MV-4-11 (cell line): ENCODE measurements at regions not wholly inside any gene's neighbourhood (a gene's known extent, or its start where the extent isn't known, plus 50 kb on each side); places are given as distances from the start of the nearest gene placed in this dataset.

ENCODE experiments used
- DNase-seq: peaks from one replicate; lab custom pipeline; 2025; lab: John Stamatoyannopoulos, UW

GRCh38 chr4:135921081-135921480, 1611.2 kb downstream of the PCDH18 start:
- no peak for DNase-seq

DNA sequence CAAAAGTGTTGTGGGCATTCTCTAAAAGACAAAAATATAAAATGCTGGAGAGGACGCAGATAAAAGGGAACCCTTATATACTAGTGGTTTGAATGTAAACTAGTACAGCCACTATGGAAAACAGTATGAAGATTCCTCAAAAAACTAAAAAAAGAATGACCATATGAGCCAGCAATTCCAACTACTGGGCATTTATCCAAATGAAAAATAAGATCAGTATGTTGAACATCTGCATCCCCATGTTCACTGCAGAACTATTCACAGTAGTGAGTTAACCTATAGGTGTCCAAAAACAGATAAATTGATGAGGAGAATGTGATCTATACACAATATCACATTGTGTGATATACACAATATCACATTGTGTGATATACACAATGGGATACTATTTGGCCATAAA, 1615.3 kb downstream of the PCDH18 start:
- no peak for DNase-seq

DNA sequence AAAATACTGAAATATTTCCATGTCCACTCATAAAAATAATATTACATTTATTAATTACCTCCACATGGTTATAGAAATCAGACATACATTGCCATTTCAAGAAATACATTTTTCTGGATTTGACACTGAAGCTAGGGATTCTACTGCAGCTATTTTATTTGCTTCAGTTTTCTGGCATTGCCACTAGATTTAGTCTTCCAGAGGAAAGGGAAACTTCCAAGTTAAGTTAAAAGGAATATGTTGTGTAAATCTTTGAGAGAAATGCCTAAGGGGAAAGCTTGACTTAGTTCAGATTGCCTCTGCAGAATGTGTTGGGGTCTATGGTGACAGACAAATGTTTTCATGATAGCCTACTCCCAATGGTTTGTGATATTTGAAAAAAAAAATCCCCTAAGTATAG, 1631.3 kb downstream of the PCDH18 start:
- no peak for DNase-seq

DNA sequence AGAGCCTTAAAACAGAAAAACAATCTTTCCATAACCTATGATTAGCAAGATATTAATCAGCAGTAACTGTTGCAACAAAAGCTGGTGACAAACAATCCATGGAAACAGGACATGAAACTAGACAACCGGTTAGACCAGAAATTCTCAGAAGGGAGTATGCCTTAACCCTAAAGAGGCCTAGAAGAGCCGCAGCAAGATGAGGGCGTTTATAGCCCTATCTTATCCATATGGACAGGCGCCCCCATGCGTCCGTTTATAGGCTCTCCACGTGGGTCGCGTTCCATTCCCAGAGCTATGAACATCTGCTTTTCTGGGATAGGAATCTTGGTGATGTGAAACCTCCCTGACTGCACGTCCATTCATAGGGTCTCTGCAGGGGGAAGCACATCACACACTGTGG, 1662.7 kb upstream of the PABPC4L start:
- peak; percentile 73 for DNase-seq

- DNase-seq, result no peak
These were observed 1639.2 kb upstream of the PABPC4L start for GRCh38 chr4:135840781-135841180.

DNA sequence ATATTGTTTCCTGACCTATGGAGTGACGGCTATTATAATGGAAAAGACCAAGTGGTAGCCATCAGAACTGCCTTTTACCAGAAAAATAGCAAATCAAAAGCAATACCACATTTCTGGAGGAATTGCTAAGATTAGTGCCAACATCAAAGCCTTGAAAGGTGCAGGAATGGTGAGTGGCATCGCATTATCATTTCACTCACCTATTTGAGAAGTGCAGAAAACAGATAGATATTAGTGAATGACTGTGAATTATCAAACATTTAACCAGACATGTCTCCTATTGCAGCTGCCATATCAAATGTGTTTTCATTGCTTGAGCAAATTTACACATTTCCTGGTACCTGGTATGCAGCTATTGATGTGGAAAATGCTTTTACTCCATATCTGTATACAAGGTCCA, 1638.1 kb upstream of the PABPC4L start:
- DNase-seq, result no peak

GRCh38 chr4:135838889-135839288, 1637.3 kb upstream of the PABPC4L start:
- DNase-seq, result peak; percentile 56

GRCh38 chr4:135834471-135834870, 1632.9 kb upstream of the PABPC4L start:
- no peak for DNase-seq

- no peak for DNase-seq
These were observed 1631.9 kb upstream of the PABPC4L start for GRCh38 chr4:135833529-135833928.

GRCh38 chr4:135824759-135825296, 1623.2 kb upstream of the PABPC4L start:
- DNase-seq, result no peak

DNA sequence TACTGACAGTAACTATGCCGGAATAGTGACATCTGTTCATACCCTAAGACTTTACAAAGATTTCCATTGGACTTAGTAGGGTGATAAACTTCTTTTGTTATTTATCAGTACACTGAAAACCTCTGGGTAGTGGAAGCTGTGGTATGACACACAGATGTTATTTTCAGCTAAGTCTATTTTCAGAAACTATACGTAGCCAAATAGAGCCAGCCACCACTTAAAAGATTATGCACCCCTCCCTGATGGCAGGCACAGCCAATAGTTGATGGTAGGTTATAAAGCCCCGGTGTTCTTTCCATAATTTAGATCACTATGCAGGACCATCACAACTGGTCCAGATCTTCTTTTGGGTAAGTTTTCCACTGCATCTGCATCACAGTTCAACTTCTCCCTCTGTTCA, 1603.2 kb upstream of the PABPC4L start:
- no peak for DNase-seq

GRCh38 chr4:135777361-135777760, 1575.8 kb upstream of the PABPC4L start:
- no peak for DNase-seq

- no peak for DNase-seq
These were observed 1574.3 kb upstream of the PABPC4L start for GRCh38 chr4:135775909-135776308.

DNA sequence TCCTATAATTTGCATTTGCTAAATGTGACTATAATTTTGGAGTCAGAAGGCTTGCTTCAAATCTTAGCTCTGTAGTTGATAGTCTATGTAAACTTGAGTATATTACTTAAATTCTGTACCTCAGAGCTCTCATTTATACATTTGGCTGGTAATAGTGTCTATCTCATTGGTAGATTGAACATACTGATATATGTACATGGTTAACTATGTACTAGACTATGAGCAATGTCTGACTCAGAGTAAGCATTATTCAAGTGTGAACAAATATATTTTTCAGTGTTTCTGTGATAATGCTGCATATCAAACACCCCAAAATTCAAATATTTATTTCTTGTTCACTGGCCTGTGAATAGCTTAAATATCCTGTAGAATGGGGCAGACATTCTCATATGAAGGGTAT, 1568.9 kb upstream of the PABPC4L start:
- DNase-seq, result no peak

DNA sequence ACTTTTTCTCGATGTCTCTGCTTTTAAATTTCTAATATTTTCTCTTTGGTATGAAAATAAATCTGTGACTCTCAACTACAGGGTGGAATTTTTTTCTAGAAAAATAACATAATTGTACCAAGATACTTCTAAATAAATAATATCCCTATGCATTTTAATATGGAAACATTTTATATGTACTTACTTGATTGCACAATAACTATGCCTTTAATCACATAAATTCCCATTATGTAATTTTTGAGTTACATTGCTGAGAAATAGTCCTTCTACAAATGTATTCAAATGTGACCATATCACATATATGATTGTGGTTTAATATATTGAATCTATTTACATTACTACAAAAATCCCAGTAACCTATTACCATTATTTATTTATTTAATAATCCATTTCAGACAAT, 1543.3 kb upstream of the PABPC4L start:
- DNase-seq, result no peak

DNA sequence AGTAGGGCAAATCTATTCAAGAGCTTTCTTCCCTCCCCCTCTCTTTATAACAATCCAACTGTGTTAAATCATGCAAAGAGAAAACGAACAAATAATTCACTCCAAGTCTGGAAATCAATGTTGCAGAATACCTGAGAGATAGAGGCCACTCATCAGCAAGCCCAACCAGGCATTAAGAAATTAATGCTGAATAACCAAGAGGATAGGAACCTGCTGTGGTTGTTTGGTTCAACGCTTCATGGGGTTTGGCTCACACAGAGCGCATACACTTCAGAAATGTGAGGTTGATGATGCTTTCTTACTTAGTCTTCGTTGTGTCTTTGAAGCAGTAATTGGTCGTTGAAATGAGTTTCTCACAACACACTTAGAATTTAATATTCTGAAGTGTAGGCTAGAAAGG, 1540.0 kb upstream of the PABPC4L start:
- DNase-seq, result no peak

- DNase-seq, result no peak
These were observed 1537.8 kb upstream of the PABPC4L start for GRCh38 chr4:135739354-135739753.

DNA sequence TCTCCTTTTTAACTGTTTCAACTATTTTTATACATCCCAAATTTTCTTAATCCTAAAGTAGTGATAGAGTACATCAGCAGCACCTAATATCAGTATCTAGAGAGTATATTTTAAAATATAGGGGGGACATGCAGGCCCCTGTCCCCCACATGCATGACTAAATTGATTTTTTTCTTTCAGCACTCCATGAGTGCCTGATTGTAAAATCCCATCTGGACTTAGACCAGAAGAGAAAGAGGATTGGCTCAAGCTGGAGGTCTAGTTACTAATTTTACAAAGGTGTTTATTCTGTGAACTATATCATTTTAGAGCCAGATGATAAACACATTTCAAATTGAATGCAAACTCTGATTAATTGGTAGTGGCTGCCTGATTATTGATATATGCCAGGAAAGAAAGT, 1533.9 kb upstream of the PABPC4L start:
- DNase-seq, result no peak

DNA sequence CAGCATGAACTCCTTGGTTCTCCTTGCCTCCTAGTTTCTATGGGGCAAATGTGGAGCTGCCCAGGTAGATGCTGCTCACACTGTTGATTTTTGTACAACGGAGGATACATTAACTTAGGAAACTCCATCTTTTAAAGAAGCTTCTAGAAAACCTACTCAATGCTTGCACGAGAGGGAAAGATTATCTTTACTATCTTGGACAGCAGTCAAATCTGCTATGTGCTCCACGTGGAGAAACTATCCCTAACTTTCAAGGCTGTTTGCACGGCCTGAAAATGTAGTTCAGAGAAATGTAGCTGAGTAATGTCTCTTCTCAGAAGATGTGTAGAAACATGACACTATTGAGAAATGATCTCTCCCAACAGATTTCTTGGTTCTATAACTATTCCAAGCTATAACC, 1530.9 kb upstream of the PABPC4L start:
- no peak for DNase-seq

DNA sequence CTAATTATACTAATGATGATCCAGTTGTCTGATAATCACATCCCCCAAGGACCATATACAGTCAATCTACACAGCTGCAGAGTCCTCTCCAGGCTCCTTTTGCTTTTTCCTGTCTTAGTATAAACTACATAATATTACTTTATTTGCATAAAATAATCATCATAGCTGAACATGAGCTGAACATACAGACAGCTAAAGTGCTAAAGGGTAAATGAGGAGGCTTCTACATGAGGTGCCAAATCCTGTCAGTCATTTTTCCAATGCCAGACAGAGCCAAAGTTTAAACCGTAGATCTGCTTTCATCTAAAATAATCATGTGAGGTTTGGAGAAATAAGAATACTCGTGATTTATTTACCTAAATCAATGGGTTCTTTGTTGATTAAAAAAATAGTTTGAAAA, 1530.1 kb upstream of the PABPC4L start:
- no peak for DNase-seq

DNA sequence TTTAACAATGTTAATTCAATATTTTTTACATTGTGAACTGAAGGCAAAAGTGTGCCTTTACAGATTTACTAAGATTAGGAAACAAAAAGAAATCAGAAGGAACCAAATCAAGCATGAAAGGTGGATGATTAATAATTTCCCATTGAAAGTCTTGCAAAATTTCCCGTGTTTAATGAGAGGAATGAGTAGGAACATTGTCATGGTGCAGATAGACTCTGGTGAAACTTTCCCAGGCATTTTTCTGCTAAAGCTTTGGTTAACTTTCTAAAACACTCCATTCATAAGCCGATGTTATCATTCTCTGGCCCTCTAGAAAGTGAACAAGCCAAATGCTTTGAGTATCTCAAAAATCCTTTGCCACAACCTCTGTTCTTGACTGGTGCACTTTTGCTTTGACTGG, 1522.8 kb upstream of the PABPC4L start:
- no peak for DNase-seq

DNA sequence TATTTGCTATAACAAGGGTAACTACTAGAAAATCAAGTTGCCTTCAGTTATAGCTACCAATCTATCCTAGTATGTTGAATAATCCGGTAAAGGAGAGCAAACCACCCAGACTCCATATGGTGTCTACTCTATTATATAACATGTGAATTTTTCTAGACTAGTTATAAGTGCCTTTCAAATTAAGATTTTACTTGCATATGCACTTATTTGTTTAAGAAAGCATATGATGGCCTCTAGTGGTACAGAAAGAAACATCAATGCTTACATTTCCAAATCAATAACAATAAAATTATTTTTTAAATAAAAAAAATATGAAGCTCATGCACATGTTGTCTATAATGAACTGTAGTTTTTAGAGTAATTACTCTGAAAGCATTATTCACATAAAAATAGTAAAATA, 1516.4 kb upstream of the PABPC4L start:
- DNase-seq, result no peak

GRCh38 chr4:135705343-135705742, 1503.8 kb upstream of the PABPC4L start:
- DNase-seq, result no peak

DNA sequence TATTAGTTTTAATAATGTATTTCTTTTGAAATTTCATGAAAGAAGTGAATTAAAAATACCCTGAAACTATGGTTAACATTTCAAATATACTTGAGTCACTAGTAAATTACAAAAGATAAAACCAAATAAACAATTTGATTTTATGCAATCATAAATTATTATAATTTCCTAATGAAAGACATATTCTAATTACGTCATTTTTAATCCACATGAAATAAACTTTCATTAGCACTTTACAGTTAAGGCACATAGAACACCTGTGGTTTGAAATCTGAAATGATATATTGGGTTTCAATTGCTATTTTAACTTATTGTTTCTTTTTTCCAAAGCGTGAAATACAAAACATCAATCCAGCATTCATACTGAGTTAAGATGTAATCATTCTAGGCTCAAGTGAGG, 1492.5 kb upstream of the PABPC4L start:
- no peak for DNase-seq

DNA sequence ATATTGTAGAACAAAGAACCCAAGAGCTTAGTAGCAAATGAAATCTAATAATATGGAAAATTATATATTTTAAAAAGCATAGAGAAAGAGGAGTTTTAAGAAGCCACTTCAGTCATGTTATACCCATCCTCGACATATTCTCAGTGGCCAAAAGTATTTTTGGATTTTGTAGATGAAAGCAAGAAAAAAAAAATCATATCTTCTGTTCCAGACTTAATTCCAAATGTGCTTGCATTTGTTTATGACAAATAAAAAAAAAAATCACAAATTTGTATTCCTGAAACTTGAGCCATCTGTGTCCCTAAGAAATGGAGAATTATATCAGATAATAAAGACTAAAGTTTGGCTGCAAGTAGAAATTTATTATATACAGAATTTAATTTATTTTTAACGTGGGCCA, 1482.4 kb upstream of the PABPC4L start:
- DNase-seq, result no peak
